ENCODE measurements at regions not wholly inside any gene's neighbourhood (a gene's known extent, or its start where the extent isn't known, plus 50 kb on each side); places are given as distances from the start of the nearest gene placed in this dataset.

DNA sequence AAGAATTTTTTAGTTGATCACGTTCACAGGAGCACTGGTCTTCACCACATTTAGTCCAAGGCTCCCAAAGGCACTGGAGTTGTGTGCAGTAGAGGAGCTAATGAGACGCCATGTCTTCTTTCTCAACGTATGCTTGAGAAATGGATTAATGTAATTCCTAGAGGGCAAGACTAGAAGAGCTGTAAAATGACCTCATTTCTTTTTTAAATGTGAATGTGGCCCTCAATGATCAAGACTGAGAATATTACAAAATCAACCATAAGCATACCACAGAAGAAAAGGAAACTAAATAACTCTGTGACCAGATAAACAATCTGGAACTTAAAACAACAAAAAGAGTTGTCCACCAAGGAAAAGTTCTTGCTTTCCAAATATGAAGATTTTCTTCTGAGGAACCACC lies 112.1 kb upstream of the THBS1 start:
- no peaks in the 10 kb centered on the region for H3K27me3 ChIP-seq (ENCODE audit: insufficient read depth, low read length)
- no peaks in the 10 kb centered on the region for H4K20me1 ChIP-seq (ENCODE audit: insufficient read depth, low read length)
- H2AFZ ChIP-seq (ENCODE audit: low read length), result peak overlapping the region; percentile 26
- DNase-seq (ENCODE audit: insufficient read length, low spot score, missing footprints), result no peak
- no peaks in the 10 kb centered on the region for H3K79me2 ChIP-seq (ENCODE audit: insufficient read depth, low read length)
- TF ChIP-seq, protein P1, sequence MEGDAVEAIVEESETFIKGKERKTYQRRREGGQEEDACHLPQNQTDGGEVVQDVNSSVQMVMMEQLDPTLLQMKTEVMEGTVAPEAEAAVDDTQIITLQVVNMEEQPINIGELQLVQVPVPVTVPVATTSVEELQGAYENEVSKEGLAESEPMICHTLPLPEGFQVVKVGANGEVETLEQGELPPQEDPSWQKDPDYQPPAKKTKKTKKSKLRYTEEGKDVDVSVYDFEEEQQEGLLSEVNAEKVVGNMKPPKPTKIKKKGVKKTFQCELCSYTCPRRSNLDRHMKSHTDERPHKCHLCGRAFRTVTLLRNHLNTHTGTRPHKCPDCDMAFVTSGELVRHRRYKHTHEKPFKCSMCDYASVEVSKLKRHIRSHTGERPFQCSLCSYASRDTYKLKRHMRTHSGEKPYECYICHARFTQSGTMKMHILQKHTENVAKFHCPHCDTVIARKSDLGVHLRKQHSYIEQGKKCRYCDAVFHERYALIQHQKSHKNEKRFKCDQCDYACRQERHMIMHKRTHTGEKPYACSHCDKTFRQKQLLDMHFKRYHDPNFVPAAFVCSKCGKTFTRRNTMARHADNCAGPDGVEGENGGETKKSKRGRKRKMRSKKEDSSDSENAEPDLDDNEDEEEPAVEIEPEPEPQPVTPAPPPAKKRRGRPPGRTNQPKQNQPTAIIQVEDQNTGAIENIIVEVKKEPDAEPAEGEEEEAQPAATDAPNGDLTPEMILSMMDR (IDR thresholded peaks at IDR 0.05; ENCODE audit: extremely low read depth, low read depth, low read length), result no peak
- H3K36me3 ChIP-seq (ENCODE audit: insufficient read depth, low read length), result no peaks in the 10 kb centered on the region
- H3K4me3 ChIP-seq (ENCODE audit: insufficient read depth, low read length), result no peak overlapping the region
- peaks cover 3% of the 10 kb centered on the region for H3K9me3 ChIP-seq (ENCODE audit: low read depth, low read length)
- peaks cover 16% of the 10 kb centered on the region for H3K4me1 ChIP-seq (ENCODE audit: insufficient read depth, low read length)
- H3K4me2 ChIP-seq (ENCODE audit: insufficient read depth, low read length), result no peak overlapping the region
- H3K27ac ChIP-seq (ENCODE audit: low read depth, low read length), result no peak overlapping the region

DNA sequence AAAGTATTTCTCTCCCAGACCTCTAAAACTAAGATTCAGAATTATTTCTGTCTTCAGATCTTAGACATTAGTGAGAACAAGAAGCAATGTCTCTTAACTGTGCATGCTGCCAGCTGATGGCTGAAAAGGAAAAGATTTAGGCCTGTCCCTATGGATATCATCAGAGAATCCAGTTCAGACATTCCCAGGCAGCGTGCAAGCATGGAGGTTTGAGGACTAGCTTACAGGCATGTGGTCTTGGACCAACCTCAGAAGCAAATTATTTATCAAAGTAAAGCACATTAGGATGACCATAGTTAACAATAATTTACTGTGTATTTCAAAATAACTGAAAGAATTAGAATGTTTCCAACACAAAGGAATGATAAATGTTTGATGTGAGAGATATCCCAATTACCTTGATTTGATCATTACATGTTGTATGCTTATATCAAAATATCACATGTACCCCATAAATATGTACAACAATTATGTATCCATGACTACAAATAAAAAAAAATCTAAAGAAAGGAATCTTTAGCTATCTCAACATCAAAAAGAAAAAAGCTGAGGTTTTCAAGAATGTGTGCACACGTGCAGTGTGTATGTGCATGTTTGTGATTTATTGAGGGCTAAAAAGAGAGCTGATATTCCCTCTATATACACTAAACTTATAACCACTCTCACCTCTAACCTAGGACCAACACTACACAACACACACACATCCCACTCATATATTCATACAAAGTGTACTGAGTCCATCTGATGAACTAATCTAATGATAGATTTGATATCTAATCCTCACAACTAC lies 108.9 kb upstream of the THBS1 start:
- Histone ChIP-seq H2AFZ (ENCODE audit: low read length) (no peak overlapping the region), H3K27me3 (ENCODE audit: insufficient read depth, low read length) (no peaks in the 10 kb centered on the region), H3K4me2 (ENCODE audit: insufficient read depth, low read length) (peak overlapping the region; percentile 3), H4K20me1 (ENCODE audit: insufficient read depth, low read length) (no peaks in the 10 kb centered on the region), H3K36me3 (ENCODE audit: insufficient read depth, low read length) (no peaks in the 10 kb centered on the region), H3K79me2 (ENCODE audit: insufficient read depth, low read length) (no peaks in the 10 kb centered on the region), H3K4me3 (ENCODE audit: insufficient read depth, low read length) (no peak overlapping the region), H3K4me1 (ENCODE audit: insufficient read depth, low read length) (peaks cover 17% of the 10 kb centered on the region), H3K27ac (ENCODE audit: low read depth, low read length) (peak overlapping the region; percentile 81), H3K9me3 (ENCODE audit: low read depth, low read length) (no peaks in the 10 kb centered on the region)
- DNase-seq (ENCODE audit: insufficient read length, low spot score, missing footprints), result no peak
- TF ChIP-seq, protein P1 (IDR thresholded peaks at IDR 0.05; ENCODE audit: extremely low read depth, low read depth, low read length), result no peak

DNA sequence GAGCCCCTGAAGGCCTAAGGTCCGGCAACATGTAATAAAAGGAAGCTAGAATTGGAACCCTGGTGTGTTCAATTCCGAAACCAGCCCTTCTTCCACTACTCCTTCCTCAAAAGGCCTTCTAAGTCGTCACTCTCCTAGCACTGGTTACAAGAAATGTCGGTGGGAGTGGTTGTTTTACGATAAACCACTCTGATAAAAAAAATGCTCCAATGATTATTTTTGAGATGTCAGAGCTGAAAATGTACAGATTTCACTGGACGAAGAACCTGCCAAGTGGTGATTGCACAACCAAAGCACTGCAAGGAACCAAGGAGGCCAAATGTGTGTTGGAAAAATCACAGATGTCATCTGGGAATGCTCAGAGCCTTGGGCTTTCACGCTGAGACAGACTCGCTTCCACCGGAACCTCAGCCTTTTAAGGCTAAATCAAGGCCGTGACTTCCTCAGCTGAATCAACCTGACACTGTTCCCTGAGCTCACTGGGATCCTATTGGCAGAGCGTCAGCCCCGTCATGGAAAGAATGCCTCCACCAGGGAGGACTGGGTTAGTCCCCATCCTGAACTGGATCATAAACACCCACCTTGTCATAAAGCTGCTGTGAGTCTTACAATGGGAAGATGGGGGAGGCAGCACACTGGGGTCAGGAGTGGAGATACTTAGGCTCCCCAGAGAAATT lies 108.1 kb upstream of the THBS1 start:
- H3K9me3 ChIP-seq (ENCODE audit: low read depth, low read length), result no peaks in the 10 kb centered on the region
- TF ChIP-seq, protein P1 (IDR thresholded peaks at IDR 0.05; ENCODE audit: extremely low read depth, low read depth, low read length), result no peak
- no peaks in the 10 kb centered on the region for H3K79me2 ChIP-seq (ENCODE audit: insufficient read depth, low read length)
- H3K4me3 ChIP-seq (ENCODE audit: insufficient read depth, low read length), result no peak overlapping the region
- no peaks in the 10 kb centered on the region for H4K20me1 ChIP-seq (ENCODE audit: insufficient read depth, low read length)
- H3K4me2 ChIP-seq (ENCODE audit: insufficient read depth, low read length), result peak overlapping the region; percentile 3
- H3K27me3 ChIP-seq (ENCODE audit: insufficient read depth, low read length), result no peaks in the 10 kb centered on the region
- no peak overlapping the region for H2AFZ ChIP-seq (ENCODE audit: low read length)
- DNase-seq (ENCODE audit: insufficient read length, low spot score, missing footprints), result peak; percentile 88
- H3K36me3 ChIP-seq (ENCODE audit: insufficient read depth, low read length), result no peaks in the 10 kb centered on the region
- H3K27ac ChIP-seq (ENCODE audit: low read depth, low read length), result peak overlapping the region; percentile 81
- H3K4me1 ChIP-seq (ENCODE audit: insufficient read depth, low read length), result peaks cover 17% of the 10 kb centered on the region

DNA sequence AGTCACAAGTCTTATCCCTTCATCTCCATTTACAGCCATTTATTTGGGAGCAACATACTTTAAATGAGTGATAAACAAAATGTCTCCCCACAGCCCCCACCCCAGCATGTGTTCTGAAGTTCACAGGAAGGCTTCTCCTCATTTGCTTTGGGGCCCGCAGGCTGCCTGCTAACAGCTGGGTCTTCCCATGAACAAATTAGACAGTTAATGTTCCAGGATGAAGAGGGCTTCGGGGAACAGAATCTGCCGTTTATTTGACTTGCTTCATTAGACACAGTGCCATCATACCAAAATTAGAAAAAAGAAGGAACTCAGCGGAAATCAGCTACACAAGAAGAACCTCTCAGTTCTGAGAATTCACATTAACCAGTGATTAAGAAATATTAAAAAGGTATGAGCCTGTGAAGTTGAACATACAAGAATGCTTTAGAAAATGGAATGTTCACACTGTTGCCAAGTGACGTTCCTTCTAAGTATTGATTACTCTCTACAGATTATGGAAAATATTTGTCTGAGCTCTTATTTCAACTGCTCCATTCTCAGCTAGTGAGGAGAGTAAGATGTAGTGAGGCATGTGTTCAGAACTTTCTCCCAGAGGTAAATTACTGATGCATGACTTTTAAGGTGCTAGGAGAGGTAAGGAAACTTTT lies 107.5 kb upstream of the THBS1 start:
- Histone ChIP-seq H3K9me3 (ENCODE audit: low read depth, low read length) (no peaks in the 10 kb centered on the region), H3K79me2 (ENCODE audit: insufficient read depth, low read length) (no peaks in the 10 kb centered on the region), H3K27me3 (ENCODE audit: insufficient read depth, low read length) (no peaks in the 10 kb centered on the region), H3K4me2 (ENCODE audit: insufficient read depth, low read length) (no peak overlapping the region), H3K27ac (ENCODE audit: low read depth, low read length) (peak overlapping the region; percentile 81), H2AFZ (ENCODE audit: low read length) (no peak overlapping the region), H3K4me1 (ENCODE audit: insufficient read depth, low read length) (peaks cover 17% of the 10 kb centered on the region), H4K20me1 (ENCODE audit: insufficient read depth, low read length) (no peaks in the 10 kb centered on the region), H3K4me3 (ENCODE audit: insufficient read depth, low read length) (no peak overlapping the region), H3K36me3 (ENCODE audit: insufficient read depth, low read length) (no peaks in the 10 kb centered on the region)
- TF ChIP-seq, protein P1 (IDR thresholded peaks at IDR 0.05; ENCODE audit: extremely low read depth, low read depth, low read length), result no peak
- peak; percentile 42 for DNase-seq (ENCODE audit: insufficient read length, low spot score, missing footprints)

All from osteoblast (primary cell).